Neural crest cell (in vitro differentiated cells): ENCODE measurements at regions not wholly inside any gene's neighbourhood (a gene's known extent, or its start where the extent isn't known, plus 50 kb on each side); places are given as distances from the start of the nearest gene placed in this dataset.

Source experiments
- DNase-seq: peaks from one replicate; pipeline ENCODE4 v3.0.0; 2021; ENCODE audit warnings: low read depth, mixed read lengths, low spot score
- H3K27ac Mint-ChIP-seq: one replicate; pipeline ENCODE4 v1.8.0; 2021; ENCODE audit warnings: mild to moderate bottlenecking, mixed read lengths; ENCODE audit not compliant: unreplicated experiment
- H3K27me3 Mint-ChIP-seq: 2 replicates; pipeline ENCODE4 v1.8.0; 2021; ENCODE audit warnings: low read depth, mild to moderate bottlenecking, mixed read lengths
- H3K36me3 Mint-ChIP-seq: 2 replicates; pipeline ENCODE4 v1.8.0; 2021; ENCODE audit warnings: low read depth, mild to moderate bottlenecking, mixed read lengths
- H3K4me1 Mint-ChIP-seq: 2 replicates; pipeline ENCODE4 v1.8.0; 2021; ENCODE audit warnings: mixed read lengths
- H3K4me3 Mint-ChIP-seq: one replicate; pipeline ENCODE4 v1.8.0; 2021; ENCODE audit warnings: mild to moderate bottlenecking, mixed read lengths
- H3K9me3 Mint-ChIP-seq: 2 replicates; pipeline ENCODE4 v1.8.0; 2021; ENCODE audit warnings: mixed read lengths
- CTCF ChIP-seq: fragments of 200-600 bp; sonication (generic); conservative IDR thresholded peaks from 2 replicates; pipeline ENCODE4 v1.5.0; 2021; ENCODE audit warnings: antibody characterized with exemption, mild to moderate bottlenecking

GRCh38 chr18:76174451-76174850, 320.6 kb downstream of the ZNF516 start:
- no peak for TF ChIP-seq CTCF
- Mint-ChIP-seq H3K27ac (no peak overlapping the region), H3K27me3 (no peaks in the 10 kb centered on the region)

GRCh38 chr18:76169733-76170132, 325.3 kb downstream of the ZNF516 start:
- H3K36me3 Mint-ChIP-seq: no peaks in the 10 kb centered on the region
- H3K27me3 Mint-ChIP-seq: no peaks in the 10 kb centered on the region
- TF ChIP-seq CTCF: no peak
- H3K4me1 Mint-ChIP-seq: no peaks in the 10 kb centered on the region
- no peak overlapping the region for H3K4me3 Mint-ChIP-seq
- DNase-seq: no peak
- H3K9me3 Mint-ChIP-seq: no peaks in the 10 kb centered on the region
- H3K27ac Mint-ChIP-seq: no peak overlapping the region

More at GRCh38 chr18:76174451-76174850, 320.6 kb downstream of the ZNF516 start:
- H3K9me3 Mint-ChIP-seq: no peaks in the 10 kb centered on the region
- no peaks in the 10 kb centered on the region for H3K36me3 Mint-ChIP-seq
- H3K4me1 Mint-ChIP-seq: no peaks in the 10 kb centered on the region
- DNase-seq: no peak
- H3K4me3 Mint-ChIP-seq: no peak overlapping the region

GRCh38 chr18:76167845-76168621, 327.0 kb downstream of the ZNF516 start:
- Mint-ChIP-seq H3K27me3 (no peaks in the 10 kb centered on the region), H3K36me3 (no peaks in the 10 kb centered on the region), H3K4me1 (no peaks in the 10 kb centered on the region), H3K9me3 (no peaks in the 10 kb centered on the region), H3K4me3 (no peak overlapping the region), H3K27ac (no peak overlapping the region)
- no peak for TF ChIP-seq CTCF
- no peak for DNase-seq

DNA sequence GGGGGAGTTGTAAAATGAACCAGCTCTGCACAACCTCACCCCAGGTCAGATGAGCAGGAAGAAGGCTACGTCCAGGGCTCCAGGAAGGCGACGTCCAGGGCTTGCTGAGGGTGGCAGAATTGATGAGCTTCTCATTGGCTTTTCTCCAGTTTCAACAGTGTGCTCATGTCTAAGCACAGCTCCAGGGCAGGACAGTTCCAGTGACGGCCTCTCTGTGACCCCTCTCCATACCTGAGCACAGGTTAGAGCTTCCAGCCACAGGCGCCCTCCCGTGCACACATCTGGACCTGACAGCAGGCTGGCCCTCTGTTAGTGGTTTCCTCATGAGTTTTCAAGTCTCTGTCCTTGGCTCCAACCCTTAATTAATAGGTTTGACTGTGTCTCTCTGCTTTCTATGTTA, 327.6 kb downstream of the ZNF516 start:
- no peak for DNase-seq
- no peak overlapping the region for H3K4me3 Mint-ChIP-seq
- H3K9me3 Mint-ChIP-seq: no peaks in the 10 kb centered on the region
- no peaks in the 10 kb centered on the region for H3K36me3 Mint-ChIP-seq
- H3K4me1 Mint-ChIP-seq: no peaks in the 10 kb centered on the region
- no peak for TF ChIP-seq CTCF
- no peak overlapping the region for H3K27ac Mint-ChIP-seq
- H3K27me3 Mint-ChIP-seq: no peaks in the 10 kb centered on the region

DNA sequence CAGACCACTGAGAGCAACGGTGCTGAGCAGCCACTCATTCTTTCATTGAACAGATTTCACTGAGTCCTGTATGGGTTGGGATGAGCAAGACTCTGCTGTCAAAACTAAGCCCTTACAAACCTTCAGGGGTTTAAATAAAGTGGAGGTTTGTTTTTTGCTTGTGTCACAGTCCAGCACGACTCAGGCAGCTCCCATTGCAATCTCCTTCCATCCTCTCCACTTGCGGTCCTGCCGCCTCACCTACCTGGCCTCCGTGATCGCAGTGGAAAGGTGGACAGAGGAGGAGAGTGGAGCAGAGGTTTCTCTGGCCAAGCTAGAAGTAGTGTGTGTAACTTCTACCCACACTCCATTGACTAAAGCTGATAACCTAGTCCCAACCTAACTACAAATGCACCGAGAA, 332.2 kb downstream of the ZNF516 start:
- H3K27ac Mint-ChIP-seq: no peak overlapping the region
- no peaks in the 10 kb centered on the region for H3K27me3 Mint-ChIP-seq
- no peak for TF ChIP-seq CTCF
- no peaks in the 10 kb centered on the region for H3K4me1 Mint-ChIP-seq
- H3K4me3 Mint-ChIP-seq: no peak overlapping the region
- H3K36me3 Mint-ChIP-seq: no peaks in the 10 kb centered on the region
- DNase-seq: no peak
- no peaks in the 10 kb centered on the region for H3K9me3 Mint-ChIP-seq
